ENCODE measurements at regions not wholly inside any gene's neighbourhood (a gene's known extent, or its start where the extent isn't known, plus 50 kb on each side); places are given as distances from the start of the nearest gene placed in this dataset.

- Histone ChIP-seq H3K4me2 (ENCODE audit: low read length) (no peak overlapping the region), H3K9ac (ENCODE audit: low read length) (no peak overlapping the region), H3K79me2 (ENCODE audit: insufficient read depth, low read length) (no peaks in the 10 kb centered on the region), H3K9me2 (ENCODE audit: insufficient read depth) (no peaks in the 10 kb centered on the region), H3K27ac (ENCODE audit: low read depth, low read length) (no peak overlapping the region), H3K4me3 (replicated peaks in 1 of 2; ENCODE audit: low read depth in 1 of 2, low read length in 2 of 2) (no peak overlapping the region), H3K36me3 (ENCODE audit: control insufficient read depth in 1 of 2, insufficient read depth in 2 of 2, low read length in 2 of 2) (no peaks in the 10 kb centered on the region), H3K27me3 (ENCODE audit: insufficient read depth, low read length) (no peaks in the 10 kb centered on the region; the same call in 1 of the 2 replicates), H4K20me1 (ENCODE audit: insufficient read depth) (no peaks in the 10 kb centered on the region), H3K4me1 (ENCODE audit: control insufficient read depth in 1 of 2, insufficient read depth in 2 of 2, low read length in 2 of 2) (no peaks in the 10 kb centered on the region), H3K9me3 (ENCODE audit: control insufficient read depth in 1 of 2, insufficient read depth in 1 of 2, low read depth in 1 of 2, low read length in 2 of 2) (no peaks in the 10 kb centered on the region), H2AFZ (ENCODE audit: low read depth, low read length, poor library complexity, severe bottlenecking) (no peak overlapping the region)
- BruUV-seq (replicated peaks), result no TSS peak
- intact Hi-C loops (cut with micrococcal nuclease), result no loop called here
- ChIA-PET CTCF (no interaction called here), RAD21 (ENCODE audit: low non-redundant PET in 1 of 2, low total read pairs in 2 of 2, uncharacterized antibody in 2 of 2, unreplicated experiment in 2 of 2) (no interaction called here), POLR2A (no interaction called here)
- ATAC-seq (no peak), DNase-seq (ENCODE audit: low read depth, low spot score) (no peak)
- TF ChIP-seq MAX (IDR thresholded peaks at IDR 0.05) (no peak), YY1 (IDR thresholded peaks at IDR 0.05; ENCODE audit: extremely low read depth, insufficient replicate concordance, low read depth, low read length) (no peak)
These were observed 72.9 kb downstream of the ZNF622 start for GRCh38 chr5:16392718-16393117.

GRCh38 chr5:16391858-16392649, 73.5 kb downstream of the ZNF622 start:
- no TSS peak for BruUV-seq (replicated peaks)
- H2AFZ ChIP-seq (ENCODE audit: low read depth, low read length, poor library complexity, severe bottlenecking), result no peak overlapping the region
- H3K9ac ChIP-seq (ENCODE audit: low read length), result no peak overlapping the region
- no peak overlapping the region for H3K4me3 ChIP-seq (replicated peaks in 1 of 2; ENCODE audit: low read depth in 1 of 2, low read length in 2 of 2)
- no peaks in the 10 kb centered on the region for H3K36me3 ChIP-seq (ENCODE audit: control insufficient read depth in 1 of 2, insufficient read depth in 2 of 2, low read length in 2 of 2)
- no peaks in the 10 kb centered on the region for H3K9me3 ChIP-seq (ENCODE audit: control insufficient read depth in 1 of 2, insufficient read depth in 1 of 2, low read depth in 1 of 2, low read length in 2 of 2)
- ChIA-PET RAD21 (ENCODE audit: low non-redundant PET in 1 of 2, low total read pairs in 2 of 2, uncharacterized antibody in 2 of 2, unreplicated experiment in 2 of 2) (no interaction called here), CTCF (no interaction called here), POLR2A (no interaction called here)
- intact Hi-C loops (cut with micrococcal nuclease), result no loop called here
- no peak overlapping the region for H3K4me2 ChIP-seq (ENCODE audit: low read length)
- H3K79me2 ChIP-seq (ENCODE audit: insufficient read depth, low read length), result no peaks in the 10 kb centered on the region
- ATAC-seq (no peak), DNase-seq (ENCODE audit: low read depth, low spot score) (no peak)
- no peak for TF ChIP-seq CEBPB (IDR thresholded peaks at IDR 0.05; ENCODE audit: low read depth)
- TF ChIP-seq, protein P1, sequence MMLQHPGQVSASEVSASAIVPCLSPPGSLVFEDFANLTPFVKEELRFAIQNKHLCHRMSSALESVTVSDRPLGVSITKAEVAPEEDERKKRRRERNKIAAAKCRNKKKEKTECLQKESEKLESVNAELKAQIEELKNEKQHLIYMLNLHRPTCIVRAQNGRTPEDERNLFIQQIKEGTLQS (IDR thresholded peaks at IDR 0.05), result no peak
- no peaks in the 10 kb centered on the region; the same call in 1 of the 2 replicates for H3K27me3 ChIP-seq (ENCODE audit: insufficient read depth, low read length)
- H3K4me1 ChIP-seq (ENCODE audit: control insufficient read depth in 1 of 2, insufficient read depth in 2 of 2, low read length in 2 of 2), result no peaks in the 10 kb centered on the region
- H3K27ac ChIP-seq (ENCODE audit: low read depth, low read length), result no peak overlapping the region
- H3K9me2 ChIP-seq (ENCODE audit: insufficient read depth), result no peaks in the 10 kb centered on the region
- no peaks in the 10 kb centered on the region for H4K20me1 ChIP-seq (ENCODE audit: insufficient read depth)
